ENCODE measurements at regions not wholly inside any gene's neighbourhood (a gene's known extent, or its start where the extent isn't known, plus 50 kb on each side); places are given as distances from the start of the nearest gene placed in this dataset.
"Not testable (repeated sequence)": the region's sequence is repeated elsewhere in the genome, so short reads cannot be mapped to it uniquely, and the experiment has no call there.

GRCh38 chr12:4822572-4822971 lies 87.1 kb upstream of the KCNA1 start:
- H3K4me1 Mint-ChIP-seq (ENCODE audit: low read depth in 2 of 2) = peaks cover 33 to 37% of the 10 kb centered on the region in 2 donors
- H3K27me3 Mint-ChIP-seq = no peaks in the 10 kb centered on the region
- no peak overlapping the region for H3K27ac Mint-ChIP-seq

GRCh38 chr12:4824380-4824779 lies 85.3 kb upstream of the KCNA1 start:
- no peak overlapping the region for H3K4me3 Mint-ChIP-seq
- no peak for ATAC-seq
- no peaks in the 10 kb centered on the region for H3K36me3 Mint-ChIP-seq

More at GRCh38 chr12:4822572-4822971, 87.1 kb upstream of the KCNA1 start:
- DNase-seq (ENCODE audit: low spot score) (no peak), ATAC-seq (no peak)
- Mint-ChIP-seq H3K9me3 (no peaks in the 10 kb centered on the region), H3K36me3 (no peaks in the 10 kb centered on the region), H3K4me3 (no peak overlapping the region)

GRCh38 chr12:4825011-4825858 lies 84.5 kb upstream of the KCNA1 start:
- Mint-ChIP-seq H3K4me3 (peak overlapping the region; percentile 13), H3K4me1 (ENCODE audit: low read depth in 2 of 2) (peaks cover 51 to 60% of the 10 kb centered on the region in 2 donors), H3K27ac (peak overlapping the region in 1 of 2 donors; percentile 66), H3K27me3 (no peaks in the 10 kb centered on the region), H3K9me3 (no peaks in the 10 kb centered on the region), H3K36me3 (no peaks in the 10 kb centered on the region)
- ATAC-seq (peak in 1 of 2 donors; percentile 49), DNase-seq (ENCODE audit: low spot score) (no peak)

More at GRCh38 chr12:4824380-4824779, 85.3 kb upstream of the KCNA1 start:
- peak overlapping the region in 1 of 2 donors; percentile 30 for H3K27ac Mint-ChIP-seq
- no peaks in the 10 kb centered on the region for H3K9me3 Mint-ChIP-seq
- no peaks in the 10 kb centered on the region for H3K27me3 Mint-ChIP-seq
- DNase-seq (ENCODE audit: low spot score) = no peak
- H3K4me1 Mint-ChIP-seq (ENCODE audit: low read depth in 2 of 2) = peaks cover 43 to 52% of the 10 kb centered on the region in 2 donors

- no peak for DNase-seq (ENCODE audit: low spot score)
- Mint-ChIP-seq H3K9me3 (no peaks in the 10 kb centered on the region), H3K27me3 (no peaks in the 10 kb centered on the region), H3K36me3 (no peaks in the 10 kb centered on the region), H3K4me3 (no peak overlapping the region), H3K4me1 (ENCODE audit: low read depth in 2 of 2) (peaks cover 49 to 53% of the 10 kb centered on the region in 2 donors), H3K27ac (peak overlapping the region; percentile 66 to 85)
- no peak for ATAC-seq
Measured at GRCh38 chr12:4826909-4827308, 82.8 kb upstream of the KCNA1 start.

- Mint-ChIP-seq H3K4me3 (peak overlapping the region; percentile 84), H3K27me3 (no peaks in the 10 kb centered on the region), H3K4me1 (ENCODE audit: low read depth in 2 of 2) (peaks cover 49 to 53% of the 10 kb centered on the region in 2 donors), H3K27ac (peak overlapping the region; percentile 85 to 94), H3K36me3 (no peaks in the 10 kb centered on the region), H3K9me3 (no peaks in the 10 kb centered on the region)
- ATAC-seq (no peak), DNase-seq (ENCODE audit: low spot score) (no peak)
Measured at GRCh38 chr12:4828176-4828575, 81.5 kb upstream of the KCNA1 start.

GRCh38 chr12:4829161-4829792 lies 80.4 kb upstream of the KCNA1 start:
- ATAC-seq (peak; percentile 82 to 85), DNase-seq (ENCODE audit: low spot score) (no peak)
- Mint-ChIP-seq H3K36me3 (no peaks in the 10 kb centered on the region), H3K9me3 (no peaks in the 10 kb centered on the region), H3K27ac (peak overlapping the region; percentile 85 to 94), H3K27me3 (no peaks in the 10 kb centered on the region), H3K4me1 (ENCODE audit: low read depth in 2 of 2) (peaks cover 47 to 53% of the 10 kb centered on the region in 2 donors), H3K4me3 (peak overlapping the region; percentile 84)

- no peak for DNase-seq (ENCODE audit: low spot score)
- ATAC-seq = peak; percentile 42 to 58
- Mint-ChIP-seq H3K4me1 (ENCODE audit: low read depth in 2 of 2) (peaks cover 45 to 53% of the 10 kb centered on the region in 2 donors), H3K4me3 (peak overlapping the region; percentile 84), H3K27me3 (no peaks in the 10 kb centered on the region), H3K9me3 (no peaks in the 10 kb centered on the region), H3K36me3 (no peaks in the 10 kb centered on the region), H3K27ac (peak overlapping the region; percentile 85 to 94)
Measured at GRCh38 chr12:4829793-4830162, 79.9 kb upstream of the KCNA1 start.

GRCh38 chr12:4830556-4831210 lies 79.0 kb upstream of the KCNA1 start:
- peak overlapping the region; percentile 84 for H3K4me3 Mint-ChIP-seq
- DNase-seq (ENCODE audit: low spot score) = no peak
- H3K4me1 Mint-ChIP-seq (ENCODE audit: low read depth in 2 of 2) = peaks cover 39 to 44% of the 10 kb centered on the region in 2 donors
- H3K27me3 Mint-ChIP-seq = no peaks in the 10 kb centered on the region
- H3K27ac Mint-ChIP-seq = peak overlapping the region; percentile 58 to 94
- no peaks in the 10 kb centered on the region for H3K36me3 Mint-ChIP-seq
- H3K9me3 Mint-ChIP-seq = no peaks in the 10 kb centered on the region
- no peak for ATAC-seq

GRCh38 chr12:4833053-4833452 lies 76.7 kb upstream of the KCNA1 start:
- H3K36me3 Mint-ChIP-seq = no peaks in the 10 kb centered on the region
- DNase-seq (ENCODE audit: low spot score) (no peak), ATAC-seq (no peak)
- no peaks in the 10 kb centered on the region for H3K9me3 Mint-ChIP-seq
- peaks cover 22% of the 10 kb centered on the region in 2 donors for H3K4me1 Mint-ChIP-seq (ENCODE audit: low read depth in 2 of 2)
- H3K4me3 Mint-ChIP-seq = no peak overlapping the region
- no peak overlapping the region for H3K27ac Mint-ChIP-seq
- H3K27me3 Mint-ChIP-seq = no peaks in the 10 kb centered on the region

- H3K27me3 Mint-ChIP-seq = no peaks in the 10 kb centered on the region
- no peak overlapping the region for H3K27ac Mint-ChIP-seq
- H3K9me3 Mint-ChIP-seq = no peaks in the 10 kb centered on the region
- no peak overlapping the region for H3K4me3 Mint-ChIP-seq
- DNase-seq (ENCODE audit: low spot score) (no peak), ATAC-seq (no peak)
- no peaks in the 10 kb centered on the region for H3K36me3 Mint-ChIP-seq
- H3K4me1 Mint-ChIP-seq (ENCODE audit: low read depth in 2 of 2) = peaks cover 17 to 18% of the 10 kb centered on the region in 2 donors
Measured at GRCh38 chr12:4833524-4833923, 76.2 kb upstream of the KCNA1 start.

GRCh38 chr12:4842401-4842800 lies 67.3 kb upstream of the KCNA1 start:
- H3K27me3 Mint-ChIP-seq = peaks cover 17 to 25% of the 10 kb centered on the region in 2 donors
- not testable (repeated sequence) for H3K27ac Mint-ChIP-seq; DNase-seq (ENCODE audit: low spot score); H3K4me3 Mint-ChIP-seq; H3K9me3 Mint-ChIP-seq; H3K36me3 Mint-ChIP-seq; ATAC-seq; H3K4me1 Mint-ChIP-seq (ENCODE audit: low read depth in 2 of 2)

- ATAC-seq = no peak
- no peaks in the 10 kb centered on the region for H3K36me3 Mint-ChIP-seq
- no peaks in the 10 kb centered on the region for H3K9me3 Mint-ChIP-seq
- peaks cover 0 to 6% of the 10 kb centered on the region in 2 donors for H3K4me1 Mint-ChIP-seq (ENCODE audit: low read depth in 2 of 2)
- no peak overlapping the region for H3K4me3 Mint-ChIP-seq
- H3K27ac Mint-ChIP-seq = no peak overlapping the region
- H3K27me3 Mint-ChIP-seq = peaks cover 17 to 25% of the 10 kb centered on the region in 2 donors
- DNase-seq (ENCODE audit: low spot score) = no peak
Measured at GRCh38 chr12:4843907-4844306, 65.8 kb upstream of the KCNA1 start.

GRCh38 chr12:4847713-4848112 lies 62.0 kb upstream of the KCNA1 start:
- H3K36me3 Mint-ChIP-seq = no peaks in the 10 kb centered on the region
- H3K4me3 Mint-ChIP-seq = no peak overlapping the region
- no peaks in the 10 kb centered on the region for H3K9me3 Mint-ChIP-seq
- no peak for DNase-seq (ENCODE audit: low spot score)
- H3K4me1 Mint-ChIP-seq (ENCODE audit: low read depth in 2 of 2) = peaks cover 0 to under 1% of the 10 kb centered on the region in 2 donors
- no peak overlapping the region for H3K27ac Mint-ChIP-seq
- ATAC-seq = no peak
- H3K27me3 Mint-ChIP-seq = peaks cover 3 to 13% of the 10 kb centered on the region in 2 donors

GRCh38 chr12:4849115-4849541 lies 60.6 kb upstream of the KCNA1 start:
- Mint-ChIP-seq H3K27ac (no peak overlapping the region), H3K9me3 (no peaks in the 10 kb centered on the region), H3K36me3 (no peaks in the 10 kb centered on the region), H3K4me1 (ENCODE audit: low read depth in 2 of 2) (no peaks in the 10 kb centered on the region), H3K27me3 (peaks cover 0 to 12% of the 10 kb centered on the region in 2 donors), H3K4me3 (no peak overlapping the region)
- ATAC-seq (no peak), DNase-seq (ENCODE audit: low spot score) (no peak)
